HG03159 (cell line): ENCODE measurements at regions not wholly inside any gene's neighbourhood (a gene's known extent, or its start where the extent isn't known, plus 50 kb on each side); places are given as distances from the start of the nearest gene placed in this dataset.
"Not testable (repeated sequence)": the region's sequence is repeated elsewhere in the genome, so short reads cannot be mapped to it uniquely, and the experiment has no call there.

Experiments used
- ATAC-seq: cut with Tn5 transposase; IDR thresholded peaks from one replicate; pipeline ENCODE4 v1.9.1; 2021; ENCODE audit warnings: mild to moderate bottlenecking, moderate library complexity; ENCODE audit not compliant: unreplicated experiment

DNA sequence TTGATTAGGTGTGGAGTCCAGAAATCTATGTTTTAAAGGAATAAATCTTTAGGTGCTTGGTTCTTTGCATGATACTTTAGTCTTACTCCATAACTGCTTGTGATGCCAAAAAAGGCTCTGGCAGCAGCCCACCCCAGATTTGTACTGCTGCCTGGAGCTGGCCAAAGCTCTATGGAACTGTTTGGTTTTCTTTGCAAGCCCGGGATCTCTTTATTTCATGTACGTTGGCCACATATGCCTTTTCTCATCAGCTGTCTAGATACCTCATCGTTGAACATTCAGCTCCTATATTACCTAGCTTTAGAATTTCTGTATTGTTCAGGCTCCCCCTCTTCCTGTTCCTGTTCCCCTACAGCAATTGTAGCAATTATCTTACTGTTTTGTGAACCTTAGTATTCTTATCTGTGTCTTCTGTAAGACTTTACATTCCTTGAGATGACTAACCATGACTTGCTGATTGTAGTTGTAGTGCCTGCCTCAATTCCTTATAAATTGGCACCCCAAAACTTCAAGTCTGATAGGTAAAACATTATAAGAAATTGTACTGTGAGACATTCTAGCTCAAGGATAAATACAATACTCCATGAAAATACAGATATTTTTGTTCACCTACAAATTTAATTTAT is 199.4 kb upstream of the GPRIN3 start:
- ATAC-seq: no peak

DNA sequence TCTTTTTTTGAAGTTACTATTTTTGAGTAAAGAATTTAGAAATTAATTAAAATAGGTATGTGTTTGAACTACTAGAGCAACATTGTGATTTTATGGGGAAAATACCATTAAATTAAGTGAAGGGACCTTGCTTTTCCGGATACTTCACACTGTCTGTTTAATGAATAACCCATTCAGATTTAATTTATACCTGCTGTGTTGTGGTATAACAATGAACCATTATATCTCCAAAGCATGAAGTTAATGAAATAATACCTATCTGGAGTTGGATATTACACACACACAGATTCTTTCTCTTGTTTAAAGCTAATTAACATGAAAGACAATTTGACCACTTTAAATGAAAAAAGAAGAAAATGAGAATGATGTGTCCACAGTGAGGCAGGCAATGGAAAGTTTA is 195.0 kb upstream of the GPRIN3 start:
- no peak for ATAC-seq

DNA sequence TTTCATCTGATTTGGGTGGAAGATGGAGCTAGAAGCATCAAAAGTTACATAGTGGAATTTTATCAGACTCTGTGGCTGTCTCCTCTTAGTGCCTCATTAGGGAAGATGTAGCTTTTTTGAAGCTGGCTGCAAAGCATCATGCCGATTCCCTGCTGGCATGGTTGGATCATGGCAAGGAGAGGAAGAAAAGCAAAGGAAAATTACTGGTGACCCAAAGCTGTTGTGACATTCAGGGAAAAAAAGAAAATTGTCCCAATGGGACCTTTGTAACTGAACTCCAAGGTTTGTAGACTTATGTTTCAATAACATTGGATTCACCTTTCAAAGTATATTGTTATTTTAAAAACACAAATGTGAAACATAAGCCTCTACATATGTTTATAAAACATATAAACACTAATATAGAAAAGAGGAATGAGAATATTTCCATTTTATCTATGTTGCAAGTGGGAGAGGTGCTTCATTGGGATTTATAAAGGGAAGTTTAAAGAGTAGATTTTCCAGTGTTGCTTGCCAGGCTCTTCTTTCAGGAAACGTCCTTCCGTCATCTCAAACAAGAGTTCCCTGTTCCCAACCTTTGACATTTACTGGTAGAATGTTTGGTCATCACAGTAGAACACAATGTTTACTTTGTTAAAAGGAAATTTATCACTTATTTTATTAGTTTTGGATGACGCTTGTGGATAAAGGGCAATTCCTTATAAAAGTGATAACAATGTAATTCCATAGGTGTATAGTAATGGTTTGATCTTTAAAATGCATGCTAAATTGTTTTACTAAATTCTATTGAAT is 190.1 kb upstream of the GPRIN3 start:
- no peak for ATAC-seq

DNA sequence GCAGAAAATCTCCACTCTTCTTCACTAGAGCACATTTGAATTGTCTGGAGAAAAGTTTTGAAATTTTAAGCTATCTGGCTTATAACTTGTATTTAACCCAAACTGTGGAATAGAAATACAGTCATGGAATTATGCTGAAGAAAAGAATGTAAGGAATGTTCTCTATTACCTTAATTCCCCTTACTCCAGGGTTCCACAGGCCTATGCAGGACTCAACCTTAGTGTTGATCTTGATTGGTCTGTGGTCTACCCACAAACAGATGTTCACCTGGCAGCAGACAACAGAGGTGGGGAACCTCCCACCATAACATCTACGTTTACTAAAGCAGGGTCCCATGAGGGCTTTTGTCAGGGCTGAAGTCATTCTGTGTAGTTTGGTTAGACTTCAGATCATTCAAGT is 189.3 kb upstream of the GPRIN3 start:
- no peak for ATAC-seq

DNA sequence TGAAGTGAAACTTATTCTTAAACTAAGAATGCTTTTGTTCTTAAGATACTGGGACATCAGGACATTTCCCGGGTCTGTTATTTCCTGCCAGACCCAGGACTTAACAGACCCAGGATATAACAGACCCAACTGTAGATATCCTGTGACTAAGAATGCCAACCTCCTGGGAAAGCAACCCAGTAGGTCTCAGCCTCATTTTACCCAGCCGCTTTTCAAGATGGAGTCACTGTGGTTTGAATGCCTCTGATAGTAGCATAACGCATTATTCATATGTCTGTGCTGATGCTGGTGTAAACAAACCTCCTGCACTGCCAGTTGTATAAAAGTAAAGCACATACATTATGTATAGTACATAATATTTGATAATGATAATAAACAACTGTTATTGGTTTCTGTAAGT is 185.8 kb upstream of the GPRIN3 start:
- ATAC-seq: no peak

DNA sequence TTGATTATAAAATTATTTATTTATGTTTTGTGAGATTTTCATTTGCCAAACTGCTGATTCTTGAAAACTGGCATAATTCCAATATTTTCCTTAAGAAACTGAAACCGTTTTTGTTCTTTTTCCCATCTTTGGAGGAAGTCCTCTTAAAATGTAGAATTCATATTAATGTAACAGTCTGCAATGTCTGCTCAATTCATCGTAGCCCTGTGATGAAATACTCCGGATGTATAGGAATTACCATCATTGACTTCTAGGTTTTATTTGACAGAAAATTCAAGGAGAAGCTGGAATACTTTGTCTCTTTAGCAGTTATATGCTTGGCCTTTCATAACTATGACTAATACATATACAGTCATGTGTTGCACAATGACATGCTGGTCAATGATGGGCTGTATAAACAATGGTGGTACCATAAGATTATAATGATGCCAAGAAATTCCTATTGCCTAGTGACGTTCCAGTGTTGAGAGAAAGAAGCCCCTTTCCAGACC is 185.0 kb upstream of the GPRIN3 start:
- no peak for ATAC-seq

DNA sequence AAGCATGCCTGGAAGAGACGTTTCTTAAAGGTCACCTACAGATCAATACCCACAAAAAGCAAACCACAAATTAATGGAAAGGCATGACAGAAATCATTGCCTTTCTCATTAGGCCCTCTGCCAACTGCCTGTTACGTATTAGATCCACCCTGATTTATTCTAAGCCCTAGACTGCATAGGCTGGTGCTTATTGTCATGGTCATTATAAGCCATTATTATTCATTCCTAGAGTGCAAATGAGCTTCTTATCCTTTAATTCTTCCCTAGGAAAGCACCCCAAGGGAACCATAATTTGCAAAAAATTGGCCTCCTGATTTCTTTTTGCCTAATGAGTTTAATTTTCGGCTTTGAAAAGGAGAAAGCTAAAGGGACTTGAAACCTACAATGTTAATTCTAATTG is 184.2 kb upstream of the GPRIN3 start:
- no peak for ATAC-seq

DNA sequence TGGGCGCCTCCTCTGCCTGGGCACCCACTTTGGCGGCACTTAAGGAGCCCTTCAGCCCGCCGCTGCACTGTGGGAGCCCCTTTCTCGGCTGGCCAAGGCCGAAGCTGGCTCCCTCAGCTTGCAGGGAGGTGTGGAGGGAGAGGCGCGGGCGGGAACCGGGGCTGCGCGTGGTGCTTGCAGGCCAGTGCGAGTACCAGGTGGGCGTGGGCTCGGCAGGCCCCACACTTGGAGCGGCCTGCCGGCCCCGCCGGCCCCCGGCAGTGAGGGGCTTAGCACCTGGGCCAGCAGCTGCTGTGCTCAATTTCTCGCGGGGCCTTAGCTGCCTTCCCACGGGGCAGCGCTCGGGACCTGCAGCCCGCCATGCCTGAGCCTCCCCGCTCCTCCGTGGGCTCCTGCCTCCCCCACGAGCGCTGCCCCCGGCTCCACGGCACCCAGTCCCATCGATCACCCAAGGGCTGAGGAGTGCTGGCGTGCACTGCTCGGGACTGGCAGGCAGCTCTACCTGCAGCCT is 182.4 kb upstream of the GPRIN3 start:
- ATAC-seq: not testable (repeated sequence)

DNA sequence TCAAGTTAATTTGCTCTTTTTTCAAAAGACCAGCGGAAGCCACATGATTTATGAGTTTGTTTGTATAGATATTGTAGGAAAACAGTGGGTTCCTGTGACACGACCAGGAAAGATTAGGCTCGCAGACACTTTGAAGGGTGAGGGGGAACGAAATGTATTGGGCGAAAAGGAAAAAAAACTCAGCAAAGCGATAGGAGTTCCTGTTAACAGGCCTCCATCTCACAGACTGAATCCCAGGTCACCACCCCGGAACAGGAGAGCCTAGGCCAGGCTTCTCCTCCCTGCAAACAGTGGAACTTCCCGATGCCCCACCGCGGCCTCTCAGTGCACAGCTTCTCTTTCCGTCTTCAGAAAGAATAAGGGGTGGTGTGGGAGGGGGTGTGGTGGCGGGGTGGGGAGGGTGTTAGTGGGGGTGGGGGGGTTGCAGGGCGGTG is 181.8 kb upstream of the GPRIN3 start:
- no peak for ATAC-seq

DNA sequence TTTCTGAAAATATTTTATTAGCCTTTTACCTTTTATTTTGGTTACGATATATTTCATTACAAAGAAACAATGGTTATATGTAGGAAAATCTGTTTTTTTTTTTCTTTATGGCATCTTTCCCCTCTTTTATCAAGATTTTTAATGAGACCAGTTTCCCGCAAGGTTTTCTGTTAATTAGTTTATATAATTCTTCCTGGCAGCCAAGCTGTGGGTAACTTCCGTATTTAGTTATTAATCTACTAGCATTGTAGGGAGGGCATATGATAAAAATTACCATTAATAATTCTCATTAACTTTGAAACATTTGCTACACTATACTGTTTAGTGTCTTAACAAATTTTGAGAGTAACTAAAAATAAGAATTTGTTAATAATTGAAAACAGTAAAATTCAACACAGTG is 181.1 kb upstream of the GPRIN3 start:
- no peak for ATAC-seq

DNA sequence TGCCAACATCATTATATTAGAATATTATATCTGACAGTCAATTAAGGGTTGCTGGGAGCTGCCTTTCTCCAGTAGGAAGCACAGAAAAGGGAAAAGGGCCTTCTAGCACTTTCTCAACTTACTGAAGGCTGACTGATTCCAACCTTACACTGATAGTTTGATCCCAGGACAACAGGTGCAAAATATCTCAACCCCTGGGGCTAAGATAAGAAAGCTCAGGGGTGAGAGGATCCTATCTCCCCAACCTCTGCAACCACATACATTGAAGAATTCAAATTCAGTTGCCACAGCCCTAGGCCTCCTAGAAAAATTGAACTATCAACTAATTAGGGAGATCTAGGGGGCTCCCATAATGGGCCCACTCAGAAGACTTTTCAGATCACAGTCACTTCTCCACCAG is 179.1 kb upstream of the GPRIN3 start:
- no peak for ATAC-seq

DNA sequence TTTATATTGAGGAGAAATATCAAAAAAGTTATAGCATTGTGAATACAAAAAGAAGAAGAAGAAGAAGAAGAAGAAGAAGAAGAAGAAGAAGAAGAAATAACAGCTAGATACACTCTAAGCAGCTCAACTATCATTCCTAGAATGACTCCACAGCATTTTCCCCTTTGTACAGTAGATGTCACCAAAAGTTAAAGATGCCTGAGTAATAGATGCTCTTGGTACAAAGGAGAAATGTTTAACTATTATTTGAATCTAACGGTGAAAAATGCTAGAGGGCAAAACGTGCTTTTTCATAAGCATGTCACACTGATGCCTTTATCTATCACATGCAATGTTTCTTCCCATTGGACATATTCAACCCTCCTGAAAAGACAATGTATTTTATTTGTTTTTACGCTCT is 178.4 kb upstream of the GPRIN3 start:
- ATAC-seq: no peak

DNA sequence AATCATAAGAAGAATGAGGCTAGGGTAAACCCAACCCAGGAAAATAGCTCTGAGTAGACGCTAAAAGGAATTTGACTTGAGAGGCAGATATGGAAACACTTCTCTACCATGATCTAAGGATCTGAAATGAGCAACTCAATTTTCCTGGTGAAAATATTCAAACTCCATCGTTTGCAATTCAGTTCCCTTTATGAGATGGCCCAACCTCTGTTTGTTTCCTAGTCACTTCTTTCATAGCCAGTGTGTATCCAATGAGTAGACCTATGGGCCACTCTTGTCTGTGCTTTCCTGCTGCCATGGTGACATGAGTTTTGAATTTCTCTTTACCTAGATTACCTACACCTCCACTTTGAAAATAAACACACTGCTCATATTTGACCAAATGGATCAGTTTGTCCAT is 176.2 kb upstream of the GPRIN3 start:
- no peak for ATAC-seq

DNA sequence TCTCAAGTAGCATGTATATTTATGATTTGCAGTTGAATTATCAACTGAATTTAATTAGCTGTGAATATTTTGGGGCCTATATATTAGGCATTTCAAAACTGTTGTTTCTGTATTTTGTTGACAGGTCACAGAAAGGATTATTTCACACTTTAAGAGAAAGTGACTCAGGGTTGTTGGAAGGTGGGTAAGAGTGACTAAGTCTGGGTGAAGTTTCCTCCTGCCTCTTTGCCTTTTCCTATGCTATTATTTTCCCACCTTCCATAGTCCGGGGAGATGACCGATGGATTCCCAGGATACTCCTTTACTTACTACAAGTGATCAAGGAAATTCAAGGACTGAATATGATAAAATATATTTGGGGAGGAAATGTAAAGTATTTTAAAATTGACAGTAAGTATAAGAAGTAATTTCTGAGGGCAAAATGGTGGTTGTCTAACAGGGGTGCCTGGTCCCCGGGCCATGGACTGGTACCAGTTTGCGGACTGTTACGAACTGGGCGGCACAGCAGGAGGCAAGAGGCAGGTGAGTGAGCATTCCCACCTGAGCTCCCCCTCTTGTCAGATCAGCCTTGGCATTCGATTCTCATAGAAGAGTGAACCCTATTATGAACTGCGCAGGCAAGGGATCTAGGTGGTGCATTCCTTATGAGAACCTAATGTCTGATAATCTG is 175.5 kb upstream of the GPRIN3 start:
- ATAC-seq: no peak

DNA sequence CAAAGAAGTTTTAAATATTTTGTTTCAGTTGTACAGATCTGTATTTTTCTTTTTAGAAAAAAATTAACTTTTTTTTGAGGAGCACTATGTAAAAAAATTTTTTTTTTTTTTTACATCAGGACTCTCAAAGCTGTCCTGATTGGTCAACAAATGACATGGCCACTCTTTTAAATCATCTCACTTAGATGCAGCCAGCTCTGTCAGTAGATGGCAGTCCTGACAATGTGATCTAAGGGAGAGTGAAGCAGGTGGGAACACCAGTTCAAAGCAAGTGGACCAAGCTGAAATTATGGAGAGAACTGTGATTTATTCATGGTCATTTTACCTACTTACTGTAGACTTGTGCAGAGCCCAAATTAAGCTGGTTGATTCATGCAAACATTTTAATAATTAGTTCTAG is 174.7 kb upstream of the GPRIN3 start:
- ATAC-seq: peak; percentile 86

DNA sequence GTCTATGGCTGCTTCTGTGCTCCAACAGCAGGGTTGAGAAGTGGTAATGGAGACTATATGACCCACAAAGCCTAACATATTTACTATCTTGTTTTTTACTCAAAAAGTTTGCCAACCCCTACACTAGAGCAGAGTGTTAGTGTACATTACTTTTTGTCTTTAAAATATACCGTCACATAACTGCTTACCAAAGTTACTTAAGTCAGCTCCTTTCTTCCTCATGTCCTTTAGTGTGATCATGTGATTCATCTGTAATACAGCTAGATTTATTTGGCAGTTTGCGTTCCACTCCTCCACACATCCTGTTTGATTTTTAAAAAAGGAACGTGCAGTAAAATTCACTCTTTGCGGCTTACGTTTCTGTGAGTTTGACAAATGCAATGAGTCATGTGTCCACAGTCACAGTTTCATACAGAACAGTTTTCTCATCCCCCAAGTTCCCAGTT is 162.4 kb upstream of the GPRIN3 start:
- ATAC-seq: peak; percentile 76

DNA sequence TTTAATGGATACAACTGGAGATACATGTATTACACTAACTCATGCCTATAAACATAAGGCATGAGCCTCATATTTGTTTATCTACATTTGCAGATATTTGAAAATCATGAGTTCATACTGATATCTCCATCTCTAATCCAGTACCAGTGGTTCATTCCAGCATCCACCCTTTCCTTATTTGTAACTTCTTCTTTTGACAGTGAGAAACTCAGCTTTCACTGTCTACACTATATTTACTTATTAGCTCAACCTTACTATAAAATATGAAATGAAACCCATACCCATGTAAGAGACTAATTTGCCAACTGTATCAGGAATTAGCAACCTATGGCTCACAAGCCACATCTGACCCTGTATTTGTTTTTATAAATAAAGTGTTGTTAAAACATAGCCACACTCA is 161.9 kb upstream of the GPRIN3 start:
- peak; percentile 16 for ATAC-seq

DNA sequence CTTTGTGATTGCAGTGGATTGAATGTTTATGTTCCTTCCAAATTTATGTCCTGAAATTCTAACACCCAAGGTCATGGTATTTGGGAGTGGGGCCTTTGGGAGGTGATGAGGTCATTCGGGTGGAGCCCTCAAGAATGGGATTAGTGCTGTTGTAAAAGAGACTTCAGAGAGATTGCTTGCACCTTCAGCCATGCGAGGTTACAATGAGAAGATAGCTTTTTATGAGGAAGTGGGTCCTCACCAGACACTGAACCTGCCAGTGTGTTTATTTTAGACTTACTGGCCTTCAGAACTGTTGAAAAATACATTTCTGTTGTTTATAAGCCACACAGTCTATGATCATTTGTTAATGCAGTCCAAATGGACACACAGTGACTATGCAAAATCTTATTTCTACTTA is 161.0 kb upstream of the GPRIN3 start:
- ATAC-seq: no peak

DNA sequence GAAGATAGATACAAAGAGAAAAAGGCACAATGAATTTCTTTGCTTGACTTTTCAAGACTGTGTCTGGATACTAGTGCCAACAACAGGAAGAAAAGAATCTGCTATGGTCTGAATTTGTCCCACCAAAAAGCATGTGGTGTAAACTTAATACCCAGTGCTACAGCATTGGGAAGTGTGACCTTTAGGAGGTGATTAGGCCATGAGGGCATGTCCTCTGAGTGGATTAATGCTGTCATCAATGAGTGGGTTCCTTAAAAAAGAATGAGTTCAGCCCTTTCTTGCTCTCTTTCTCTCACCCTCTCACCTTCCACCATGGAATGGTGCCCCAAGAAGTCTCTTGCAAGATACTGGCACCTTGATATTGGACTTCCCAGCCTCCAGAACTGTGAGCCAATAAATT is 155.7 kb upstream of the GPRIN3 start:
- no peak for ATAC-seq

DNA sequence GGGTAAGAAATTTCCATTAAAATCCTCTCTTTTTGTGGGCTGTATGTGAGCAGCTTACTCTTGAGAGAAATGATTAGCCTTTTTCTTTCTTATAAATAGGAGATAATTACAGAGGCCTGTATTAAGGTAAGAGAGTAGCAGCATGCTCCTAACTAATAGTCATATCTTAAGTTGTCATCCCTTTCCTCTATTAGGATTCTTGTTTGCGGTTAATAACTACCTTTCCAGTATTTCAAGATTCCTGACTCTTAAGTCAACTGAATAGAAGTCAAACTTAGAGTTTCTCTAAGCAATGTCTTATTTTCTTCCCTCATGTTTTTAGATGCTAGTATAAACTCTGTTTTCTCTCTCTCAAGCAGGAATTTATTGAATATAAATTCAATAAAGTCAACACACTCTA is 139.9 kb upstream of the GPRIN3 start:
- no peak for ATAC-seq

DNA sequence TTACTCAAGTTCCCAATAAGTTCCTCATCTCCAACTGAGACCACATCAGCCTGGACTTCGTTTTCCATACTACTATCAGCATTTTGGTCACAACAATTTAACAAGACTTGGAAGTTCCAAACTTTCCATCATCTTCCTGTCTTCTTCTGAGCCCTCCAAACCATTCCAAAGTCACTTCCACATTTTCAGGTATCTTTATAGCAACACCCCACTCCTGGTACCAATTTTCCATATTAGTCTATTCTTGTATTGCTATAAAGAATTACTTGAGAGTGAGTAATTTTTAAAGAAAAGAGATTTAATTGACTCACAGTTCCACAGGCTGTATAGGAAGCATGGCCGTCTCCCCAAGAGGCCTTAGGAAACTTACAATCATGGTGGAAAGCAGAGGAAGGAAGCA is 138.6 kb upstream of the GPRIN3 start:
- no peak for ATAC-seq

DNA sequence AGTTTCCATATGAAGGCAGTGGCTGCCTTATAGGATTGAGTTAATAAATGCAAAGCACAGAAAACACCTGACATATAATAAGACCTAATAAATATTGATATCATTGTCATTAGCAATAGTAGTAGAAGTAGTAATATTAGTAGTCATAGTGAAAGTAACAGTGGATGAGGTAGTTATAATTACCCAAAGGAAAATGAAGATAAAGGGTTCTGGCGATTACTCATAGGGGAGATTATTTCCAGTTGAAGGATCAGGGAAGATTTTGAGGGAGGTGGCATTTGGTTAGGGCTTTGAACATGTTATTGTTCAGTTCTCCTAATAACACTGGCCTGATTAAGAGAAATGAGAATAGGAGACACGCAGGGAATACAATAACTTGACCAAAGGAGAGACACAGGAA is 131.9 kb upstream of the GPRIN3 start:
- no peak for ATAC-seq
